ENCODE measurements at regions not wholly inside any gene's neighbourhood (a gene's known extent, or its start where the extent isn't known, plus 50 kb on each side); places are given as distances from the start of the nearest gene placed in this dataset.
"Not testable (repeated sequence)": the region's sequence is repeated elsewhere in the genome, so short reads cannot be mapped to it uniquely, and the experiment has no call there.

DNA sequence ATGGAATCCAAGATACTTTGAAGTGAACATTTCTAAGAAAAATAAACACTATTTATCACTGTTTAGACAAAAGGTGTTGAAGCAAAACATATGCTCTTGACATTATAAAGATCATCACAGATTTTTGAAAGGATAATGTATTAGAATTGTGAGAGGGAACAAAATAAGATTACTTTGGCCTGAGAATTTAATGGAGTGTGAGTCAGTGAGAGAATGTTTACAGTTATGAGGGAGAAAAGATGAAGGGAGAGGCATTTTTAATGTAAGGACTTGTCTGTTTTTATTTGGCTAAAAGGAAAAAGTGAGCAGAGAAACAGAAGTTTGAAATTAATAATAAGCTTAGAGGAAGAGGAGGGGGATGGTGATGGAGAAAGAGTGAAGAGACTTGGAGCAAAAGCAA, 1010.1 kb downstream of the EFNA5 start:
- no peak for DNase-seq

DNA sequence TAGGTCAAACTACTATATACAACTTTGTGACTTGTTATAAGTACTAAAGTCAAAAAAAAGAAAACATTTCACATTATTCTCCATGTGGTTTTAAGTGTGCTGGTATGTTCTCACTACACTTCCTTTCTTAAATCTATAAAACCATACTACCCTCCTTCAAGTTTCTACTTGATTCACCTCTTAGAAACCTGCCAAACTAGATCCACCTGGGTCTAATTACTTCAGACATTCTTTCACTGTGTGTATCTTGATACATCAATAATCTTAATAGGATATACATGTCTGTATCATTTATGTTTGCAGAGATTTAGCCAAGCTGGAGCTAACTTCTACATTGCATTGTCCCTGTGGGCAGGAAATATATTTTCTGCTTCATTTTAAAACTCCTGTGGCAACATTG, 1012.6 kb downstream of the EFNA5 start:
- no peak for DNase-seq

DNA sequence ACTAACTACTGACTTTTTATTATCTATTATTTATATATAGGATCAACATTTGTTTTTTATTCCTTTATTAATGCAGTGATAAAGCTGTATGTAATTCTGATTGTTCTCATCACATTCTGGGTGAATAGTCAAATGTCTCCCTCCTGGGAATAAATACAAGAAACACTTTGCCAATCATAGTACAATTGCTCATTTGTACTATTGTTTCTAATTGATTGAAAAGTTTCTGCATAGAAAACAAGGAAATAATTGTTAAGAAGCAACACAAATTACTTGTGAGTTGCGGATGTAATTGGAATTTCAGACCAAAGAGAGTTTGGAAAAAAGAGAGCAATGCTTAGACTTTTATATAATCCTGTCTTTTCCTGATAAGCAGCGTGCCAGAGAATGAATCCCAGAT, 1013.9 kb downstream of the EFNA5 start:
- no peak for DNase-seq

DNA sequence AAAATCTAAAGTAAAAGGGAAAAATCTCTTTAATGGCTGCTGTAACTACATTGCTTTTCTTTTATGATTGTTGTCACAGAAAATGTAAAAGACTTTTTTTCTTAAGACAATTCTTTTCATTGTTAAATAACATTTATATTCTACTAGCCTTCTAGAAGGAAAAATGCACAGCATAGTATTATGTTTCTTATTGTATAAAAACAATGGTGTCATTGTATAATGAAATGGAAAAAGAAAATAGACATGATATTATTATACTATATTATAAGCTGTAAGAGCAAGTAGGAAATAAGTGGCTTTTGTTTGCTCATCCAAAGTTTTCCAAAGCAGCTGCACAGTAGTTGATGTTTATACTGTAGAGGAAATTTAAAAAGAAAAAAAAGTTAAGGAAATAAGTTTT, 1021.7 kb downstream of the EFNA5 start:
- no peak for DNase-seq

DNA sequence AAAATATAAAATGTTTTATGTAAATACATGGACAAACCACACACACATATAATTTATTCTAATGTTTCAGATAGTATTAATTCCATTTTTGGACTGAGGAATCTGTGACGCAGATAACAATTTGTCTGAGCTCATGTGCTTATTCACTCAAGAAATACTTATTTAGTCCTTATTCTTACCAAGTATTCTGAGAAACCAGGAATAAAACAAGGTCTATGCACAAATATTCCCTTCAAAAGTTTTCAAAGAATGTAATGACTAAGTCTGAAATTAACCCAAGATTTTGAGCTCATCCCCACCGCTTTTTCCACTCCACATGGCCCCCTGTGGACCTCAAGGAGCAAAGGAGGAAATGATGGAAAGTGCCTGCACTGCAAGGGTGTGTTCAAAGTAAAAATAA, 1022.3 kb downstream of the EFNA5 start:
- DNase-seq = no peak

- DNase-seq = no peak
Observed at GRCh38 chr5:106646106-106646505, 1024.6 kb downstream of the EFNA5 start.

DNA sequence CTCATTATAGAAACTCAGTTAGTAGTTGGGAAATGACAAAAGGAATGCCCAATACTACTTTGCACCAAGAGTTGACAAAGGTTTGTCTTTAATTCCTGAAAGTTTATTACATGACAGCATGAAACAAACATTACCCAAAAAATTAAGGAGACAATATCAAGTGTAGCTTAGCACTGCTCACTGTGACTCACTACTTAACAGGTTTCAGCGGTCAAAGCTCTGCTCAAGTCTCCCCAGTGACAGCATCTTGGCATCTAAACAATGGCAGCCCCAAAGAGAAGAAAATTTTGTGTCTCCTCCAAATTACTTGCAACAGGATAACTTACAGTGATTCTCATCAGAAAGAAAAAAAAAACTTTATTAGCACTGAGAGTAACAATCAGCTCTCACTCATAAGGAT, 1030.2 kb downstream of the EFNA5 start:
- DNase-seq = no peak

DNA sequence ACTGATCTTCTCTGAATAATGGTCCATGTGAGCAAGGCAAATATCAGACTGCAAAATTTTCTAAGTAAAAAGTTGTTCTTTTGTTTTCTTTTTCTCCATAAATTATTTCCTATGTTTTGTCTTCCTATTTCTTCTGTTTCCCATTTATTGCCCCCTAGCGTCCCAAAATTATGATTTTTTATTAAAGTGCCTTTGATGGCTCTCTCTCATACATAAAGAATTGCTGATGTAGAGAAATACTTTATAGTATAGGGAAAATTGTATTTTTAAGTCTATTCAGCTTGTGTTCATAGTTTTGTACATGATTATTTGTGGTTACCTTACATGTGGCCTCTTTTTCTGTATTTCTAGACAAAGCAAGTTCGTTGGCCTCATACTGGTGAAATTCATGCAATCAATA, 1031.2 kb downstream of the EFNA5 start:
- DNase-seq = no peak

- no peak for DNase-seq
Observed at GRCh38 chr5:106637275-106637674, 1033.5 kb downstream of the EFNA5 start.

DNA sequence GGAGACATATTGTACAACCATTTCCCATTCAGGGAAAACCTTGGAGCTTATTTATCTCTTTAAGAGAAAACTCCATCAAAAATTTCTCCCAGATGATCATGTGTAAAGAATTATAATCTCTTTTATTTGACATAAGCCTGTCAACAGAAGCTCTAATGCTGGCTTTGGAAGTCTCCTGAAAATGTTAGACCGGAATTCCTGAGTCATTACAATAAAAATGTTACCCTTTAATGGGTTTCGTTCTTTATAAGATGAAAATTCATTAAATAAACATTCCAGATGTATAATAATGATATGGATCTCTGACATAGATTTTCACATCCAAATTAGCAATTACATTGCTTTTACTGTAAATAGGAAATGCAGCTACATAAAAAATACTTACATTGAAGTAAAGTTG, 1036.4 kb downstream of the EFNA5 start:
- no peak for DNase-seq

DNA sequence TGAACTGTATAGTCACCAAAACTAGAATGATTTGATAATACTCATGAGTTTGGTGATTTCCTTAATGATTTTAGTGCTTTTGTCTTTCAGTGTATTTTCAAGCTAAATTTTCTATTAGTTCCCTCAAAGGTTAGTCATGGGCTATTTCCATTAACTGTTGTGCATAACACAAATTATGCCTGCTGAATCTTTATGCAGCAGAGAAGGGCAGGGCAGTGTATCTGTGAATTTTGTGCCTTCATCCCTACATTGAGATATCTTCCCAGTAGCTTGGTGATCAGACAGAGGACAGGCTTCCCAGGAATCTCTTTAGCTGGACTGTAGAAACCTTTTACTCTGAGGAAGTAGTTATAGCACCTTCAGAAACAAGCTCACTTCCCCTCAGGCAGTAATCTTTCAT, 1036.9 kb downstream of the EFNA5 start:
- DNase-seq = no peak

DNA sequence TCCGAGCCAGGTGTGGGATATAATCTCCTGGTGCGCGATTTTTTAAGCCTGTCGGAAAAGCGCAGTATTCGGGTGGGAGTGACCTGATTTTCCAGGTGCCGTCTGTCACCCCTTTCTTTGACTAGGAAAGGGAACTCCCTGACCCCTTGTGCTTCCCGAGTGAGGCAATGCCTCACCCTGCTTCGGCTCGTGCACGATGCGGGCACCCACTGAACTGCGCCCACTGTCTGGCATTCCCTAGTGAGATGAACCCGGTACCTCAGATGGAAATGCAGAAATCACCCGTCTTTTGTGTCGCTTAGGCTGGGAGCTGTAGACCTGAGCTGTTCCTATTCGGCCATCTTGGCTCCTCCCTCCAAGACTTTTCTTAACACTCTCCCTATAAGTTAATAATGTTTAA, 1042.3 kb downstream of the EFNA5 start:
- not testable (repeated sequence) for DNase-seq

DNA sequence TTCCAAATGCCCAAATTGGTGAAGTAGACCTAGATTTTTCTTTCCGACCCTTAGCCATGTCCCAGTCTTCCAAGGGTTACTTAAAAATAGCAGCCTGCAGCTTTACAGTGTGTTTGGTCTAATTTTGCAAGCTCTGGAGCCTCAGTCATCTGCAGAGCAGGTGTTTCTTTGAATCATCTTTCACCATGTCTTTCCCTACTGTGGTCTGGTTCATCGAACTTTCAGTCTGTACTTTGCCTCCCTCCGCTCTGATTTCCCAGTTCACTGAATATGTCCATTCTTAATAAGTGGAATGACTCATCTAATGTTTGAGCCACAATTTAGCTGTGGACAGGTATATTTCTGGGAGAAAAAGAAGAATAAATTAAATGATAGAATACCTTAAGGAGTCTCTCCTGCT, 1060.7 kb downstream of the EFNA5 start:
- no peak for DNase-seq

GRCh38 chr5:106601620-106602019, 1069.1 kb downstream of the EFNA5 start:
- no peak for DNase-seq

GRCh38 chr5:106600803-106601202, 1069.9 kb downstream of the EFNA5 start:
- DNase-seq = no peak

DNA sequence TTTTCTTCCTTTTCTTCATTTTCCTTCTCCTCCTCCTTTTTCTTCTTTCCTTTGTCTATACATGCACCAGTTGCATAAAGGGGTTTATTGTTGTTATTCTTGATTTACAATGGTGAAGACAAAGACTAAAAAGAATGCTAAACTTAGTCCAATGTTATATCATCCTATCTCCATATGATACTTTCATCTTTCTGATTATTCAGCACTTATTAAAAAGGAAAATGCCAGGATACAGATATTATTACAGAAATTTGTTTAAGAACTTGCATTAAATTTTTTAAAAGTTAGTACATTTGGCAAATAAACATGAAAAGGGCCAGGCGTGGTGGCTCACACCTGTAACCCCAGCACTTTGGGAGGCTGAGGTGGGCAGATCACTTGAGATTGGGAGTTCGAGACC, 1074.9 kb downstream of the EFNA5 start:
- no peak for DNase-seq

DNA sequence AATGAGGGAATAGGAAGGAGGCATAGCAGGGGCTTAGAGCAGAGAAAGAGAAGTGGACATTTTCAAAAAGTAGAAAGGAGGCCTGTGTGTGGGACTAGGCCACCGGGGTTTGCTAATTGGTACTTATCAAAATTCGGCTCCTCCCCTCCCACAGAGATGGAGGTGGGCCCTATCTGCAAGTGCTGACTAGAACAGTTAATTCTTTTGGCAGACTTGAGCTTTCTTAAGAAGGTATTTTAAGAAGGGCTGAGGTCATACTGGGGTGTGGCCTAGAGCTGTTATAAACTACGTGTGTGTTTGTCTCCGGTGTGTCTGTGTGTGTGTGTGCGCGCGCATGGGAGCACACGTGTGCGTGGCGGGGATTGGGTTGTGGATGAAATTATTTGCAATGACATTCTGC, 1086.5 kb downstream of the EFNA5 start:
- DNase-seq = no peak

DNA sequence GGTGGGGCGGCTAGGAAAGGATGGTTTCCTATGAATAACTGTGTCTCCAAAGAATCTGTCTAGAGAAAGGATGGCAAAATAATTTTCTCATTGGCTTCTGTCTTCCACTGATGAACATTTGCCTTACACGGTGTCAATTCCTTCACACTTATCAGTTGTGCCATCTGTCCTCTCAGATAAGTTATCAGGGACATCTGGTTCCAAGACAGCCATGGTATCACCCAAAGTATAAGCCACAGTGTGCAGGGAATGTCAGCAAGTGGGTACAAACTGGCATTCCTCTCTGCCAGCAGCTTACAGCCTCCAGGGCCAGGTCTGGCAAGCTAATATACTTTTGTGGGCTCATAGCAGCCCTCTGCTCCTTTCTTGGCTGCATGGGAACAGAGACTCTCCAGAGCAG, 1092.0 kb downstream of the EFNA5 start:
- no peak for DNase-seq

DNA sequence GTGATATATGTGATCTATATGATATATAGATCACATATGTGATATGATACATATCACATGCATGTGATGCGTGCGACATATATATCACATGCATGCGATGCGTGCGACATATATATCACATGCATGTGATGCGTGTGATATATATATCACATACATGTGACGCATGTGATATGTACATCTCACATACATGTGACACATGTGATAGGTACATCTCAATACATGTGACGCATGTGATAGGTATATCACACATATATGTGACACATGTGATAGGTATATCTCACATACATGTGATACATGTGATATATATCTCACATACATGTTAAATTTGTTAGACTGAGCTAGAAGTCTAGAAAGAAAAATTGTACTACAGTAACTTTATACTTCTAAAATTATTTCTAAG, 1095.9 kb downstream of the EFNA5 start:
- no peak for DNase-seq

DNA sequence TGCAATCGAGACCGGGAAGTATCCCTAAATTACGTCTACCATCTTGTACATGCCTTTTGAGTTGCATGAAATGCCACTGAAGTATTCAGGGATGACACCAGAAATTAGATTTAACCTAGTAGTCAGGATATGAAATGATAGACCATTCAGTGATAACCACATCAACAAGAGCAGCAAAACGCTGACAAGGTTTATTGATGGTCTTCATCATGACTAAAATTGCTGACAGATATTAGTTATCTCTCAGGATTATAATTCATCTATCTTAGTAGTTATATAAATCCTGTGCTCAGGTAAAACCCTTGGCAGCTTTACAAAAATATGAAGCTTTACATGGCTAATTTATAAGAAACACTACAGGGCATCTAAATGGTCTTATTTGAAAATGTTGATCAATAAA, 1104.7 kb downstream of the EFNA5 start:
- DNase-seq = no peak

DNA sequence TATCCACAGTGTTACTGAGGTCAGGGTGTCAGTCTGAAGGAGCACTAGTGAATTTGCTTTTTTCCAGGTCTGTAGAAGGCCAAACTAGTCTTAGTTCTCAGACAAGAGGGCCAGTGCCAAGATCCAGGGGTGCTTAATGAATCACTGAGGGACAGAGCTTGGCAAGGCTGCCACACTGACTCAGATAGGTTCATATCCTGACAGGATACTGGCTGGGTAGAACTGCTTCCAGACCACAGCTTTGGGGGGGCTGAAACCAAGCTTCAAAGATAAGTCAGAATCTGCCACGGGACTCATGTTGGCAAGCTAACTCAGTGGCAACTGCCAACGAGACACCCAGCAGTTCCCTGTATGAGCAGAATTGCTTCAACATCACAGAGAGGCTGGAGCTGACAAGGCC, 1125.4 kb downstream of the EFNA5 start:
- DNase-seq = no peak

DNA sequence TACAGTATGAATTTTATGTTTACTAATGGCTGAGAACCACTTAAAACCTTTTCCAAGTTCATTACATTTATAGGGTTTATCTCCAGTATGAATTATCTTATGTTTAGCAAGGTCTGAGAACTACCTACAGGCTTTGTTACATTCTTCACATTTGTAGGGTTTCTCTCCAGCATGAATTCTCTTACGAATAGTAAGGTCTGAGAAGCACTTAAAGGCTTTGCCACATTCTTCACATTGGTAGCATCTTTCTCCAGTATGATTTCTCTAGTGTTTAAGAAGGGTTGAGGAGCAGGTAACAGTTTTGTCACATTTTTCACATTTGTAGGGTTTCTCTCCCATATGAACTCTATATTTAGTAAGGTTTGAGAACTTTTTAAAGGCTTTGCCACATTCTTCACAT, 1127.4 kb downstream of the EFNA5 start:
- DNase-seq = no peak

DNA sequence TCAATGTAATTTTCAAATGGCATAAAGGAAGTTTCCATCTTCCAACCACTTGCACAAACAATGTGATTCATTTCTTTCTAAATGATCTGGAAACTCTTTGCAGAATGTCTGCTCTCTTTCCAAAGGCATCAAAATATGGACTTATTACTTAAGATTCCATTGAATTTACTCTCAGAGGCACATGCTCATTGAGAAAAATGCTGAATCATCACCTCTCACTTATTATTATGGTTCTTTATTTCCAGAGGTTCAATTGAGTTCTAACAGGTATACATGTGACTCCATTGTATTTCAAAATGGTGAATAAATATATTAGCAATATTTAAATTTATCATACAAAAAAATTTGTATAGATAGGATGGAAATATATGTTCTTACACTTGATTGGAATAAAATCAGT, 1140.6 kb downstream of the EFNA5 start:
- no peak for DNase-seq

DNA sequence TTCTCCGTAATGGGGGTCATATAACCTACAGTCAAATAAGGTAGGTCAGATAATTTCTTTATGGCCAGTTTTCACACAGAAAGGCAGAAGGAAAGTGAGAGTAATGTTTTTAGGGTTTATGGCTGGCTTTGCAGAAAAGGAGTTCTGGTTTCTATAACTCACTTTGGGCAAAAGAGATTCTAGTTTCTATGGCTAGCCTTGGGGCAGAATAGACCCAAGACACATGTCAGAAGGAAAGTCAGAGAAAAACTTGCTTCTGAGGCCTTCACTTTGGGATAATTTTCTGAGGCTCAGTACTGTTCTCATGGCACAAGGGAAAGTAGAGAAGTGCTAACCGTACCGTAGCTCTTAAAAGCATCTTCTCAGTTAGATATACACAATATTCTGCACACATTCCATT, 1145.3 kb downstream of the EFNA5 start:
- no peak for DNase-seq

- no peak for DNase-seq
Observed at GRCh38 chr5:106523852-106524251, 1146.9 kb downstream of the EFNA5 start.

GRCh38 chr5:106522296-106522695, 1148.4 kb downstream of the EFNA5 start:
- no peak for DNase-seq

All from NCI-H187 treated with DMSO at 0.1 percent for 48 hours (cell line).